ENCODE measurements at regions not wholly inside any gene's neighbourhood (a gene's known extent, or its start where the extent isn't known, plus 50 kb on each side); places are given as distances from the start of the nearest gene placed in this dataset.
"Not testable (repeated sequence)": the region's sequence is repeated elsewhere in the genome, so short reads cannot be mapped to it uniquely, and the experiment has no call there.

DNA sequence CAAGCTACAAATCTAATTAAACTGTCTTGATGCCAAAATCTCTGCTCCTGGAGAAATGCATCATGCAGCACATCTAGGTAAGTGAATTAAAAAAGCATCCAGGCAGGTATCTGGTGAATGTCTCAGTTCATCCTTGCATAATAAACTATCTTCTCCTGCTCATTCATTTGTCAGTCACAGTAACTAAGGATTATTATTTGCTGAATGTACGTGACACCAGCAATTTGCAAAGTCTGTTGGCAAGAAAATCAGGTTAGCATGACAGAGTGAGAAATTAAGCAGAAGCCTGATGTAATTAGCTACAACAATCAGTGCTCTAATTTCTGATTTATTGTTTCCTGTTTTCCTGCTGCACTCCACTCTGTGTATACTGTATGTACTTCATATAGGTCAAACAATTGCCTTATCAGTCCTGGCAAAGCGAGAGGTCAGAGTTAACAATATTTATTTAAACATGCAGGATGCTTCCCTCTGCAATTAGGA, 213.6 kb downstream of the FBXO8 start:
- no peak for DNase-seq (ENCODE audit: low read depth in 2 of 2)

DNA sequence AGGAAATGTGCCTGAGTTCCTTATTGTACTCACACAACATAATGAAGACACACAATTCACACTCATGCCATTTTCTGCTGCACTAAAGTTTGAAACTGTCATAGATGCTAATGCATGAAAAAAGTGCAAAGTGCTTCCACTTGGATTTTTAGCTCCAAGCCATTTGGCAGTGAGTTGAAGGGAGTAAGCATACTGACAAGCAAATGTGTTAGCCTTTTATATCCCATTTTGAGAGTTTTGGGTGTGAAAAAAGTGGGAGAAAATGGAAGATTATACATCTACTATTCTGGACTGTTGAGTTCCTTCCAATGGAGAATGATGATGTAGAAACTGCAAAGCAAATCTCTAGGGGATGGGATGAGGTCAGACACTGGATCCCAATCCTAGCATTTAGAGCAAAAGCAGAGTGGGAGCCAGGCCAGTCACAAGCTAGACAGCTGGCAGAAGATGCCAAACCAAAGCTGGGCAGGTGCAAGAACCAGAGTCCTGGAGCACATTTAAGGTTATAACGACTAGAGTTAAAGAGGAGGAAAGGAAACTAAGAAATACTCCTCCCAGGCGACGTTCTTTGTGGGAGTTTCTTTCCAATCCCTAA, 216.8 kb downstream of the FBXO8 start:
- DNase-seq (ENCODE audit: low read depth in 2 of 2) = no peak

DNA sequence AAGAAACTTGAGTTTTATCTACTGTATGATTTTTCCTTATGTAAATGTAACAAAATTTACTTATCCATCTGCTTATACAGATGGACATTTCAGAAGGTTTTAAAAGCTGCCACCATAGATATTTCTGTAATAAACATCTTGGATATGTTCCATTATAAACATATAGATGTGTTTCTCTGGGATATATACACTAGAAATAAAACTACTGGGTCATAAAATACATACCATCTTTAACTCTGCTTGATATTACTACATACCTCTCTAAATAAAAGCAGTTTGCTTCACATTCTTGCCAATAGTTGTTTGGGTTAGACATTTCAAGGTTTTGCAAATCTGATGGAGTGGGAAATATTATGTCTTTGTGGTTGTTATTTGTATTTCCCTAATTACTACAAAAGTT, 220.6 kb downstream of the FBXO8 start:
- no peak for DNase-seq (ENCODE audit: low read depth in 2 of 2)

DNA sequence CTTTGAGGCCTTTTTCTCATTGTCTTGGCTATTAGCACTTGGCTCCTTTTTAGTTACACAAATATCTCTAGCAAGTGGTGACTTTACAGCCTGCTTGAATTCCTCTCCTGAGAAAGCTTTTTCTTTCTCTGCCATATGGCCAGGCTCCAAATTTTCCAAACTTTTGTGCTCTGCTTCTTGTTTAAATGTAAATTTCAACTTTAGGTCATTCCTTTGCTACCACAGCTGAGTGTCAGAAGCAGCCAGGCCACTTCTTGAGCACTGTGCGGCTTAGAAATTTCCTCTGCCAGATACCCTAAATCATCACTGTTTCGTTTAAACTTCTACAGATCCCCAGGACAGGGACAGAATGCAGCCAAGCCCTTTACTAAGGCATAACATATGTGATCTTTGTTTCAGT, 222.4 kb downstream of the FBXO8 start:
- no peak for DNase-seq (ENCODE audit: low read depth in 2 of 2)

DNA sequence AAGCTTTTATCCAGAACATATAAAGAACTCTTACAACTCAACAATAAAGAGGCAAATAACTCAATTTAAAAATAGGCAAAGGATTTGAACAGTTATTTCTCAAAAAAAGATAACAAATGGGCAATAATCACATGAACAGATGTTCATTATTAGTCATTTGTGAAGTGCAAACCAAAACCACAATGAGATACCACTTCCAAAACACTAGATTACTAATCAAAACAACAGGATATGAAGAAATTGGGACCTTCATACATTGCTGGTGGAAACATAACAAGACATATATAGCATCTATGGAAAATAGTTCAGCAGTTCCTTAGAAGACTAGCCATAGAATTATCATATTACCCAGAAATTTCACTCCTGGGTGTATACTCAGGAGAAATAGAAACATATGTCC, 224.6 kb downstream of the FBXO8 start:
- no peak for DNase-seq (ENCODE audit: low read depth in 2 of 2)

DNA sequence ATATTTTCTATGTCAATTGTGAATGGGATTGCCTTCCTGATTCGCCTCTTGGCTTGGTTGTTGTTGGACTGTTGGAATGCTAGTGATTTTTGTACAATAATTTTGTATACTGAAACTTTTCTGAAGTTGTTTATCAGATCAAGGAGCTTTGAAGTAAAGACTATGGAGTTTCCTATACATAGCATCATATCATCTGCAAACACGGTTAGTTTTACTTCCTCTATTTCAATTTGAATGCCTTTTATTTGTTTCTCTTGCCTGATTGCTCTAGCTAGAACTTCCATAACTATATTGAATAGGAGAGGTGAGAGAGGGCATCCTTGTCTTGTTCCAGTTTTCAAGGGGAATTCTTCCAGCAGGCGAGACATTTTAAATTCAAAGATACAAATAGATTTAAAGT, 226.5 kb downstream of the FBXO8 start:
- DNase-seq (ENCODE audit: low read depth in 2 of 2) = no peak

DNA sequence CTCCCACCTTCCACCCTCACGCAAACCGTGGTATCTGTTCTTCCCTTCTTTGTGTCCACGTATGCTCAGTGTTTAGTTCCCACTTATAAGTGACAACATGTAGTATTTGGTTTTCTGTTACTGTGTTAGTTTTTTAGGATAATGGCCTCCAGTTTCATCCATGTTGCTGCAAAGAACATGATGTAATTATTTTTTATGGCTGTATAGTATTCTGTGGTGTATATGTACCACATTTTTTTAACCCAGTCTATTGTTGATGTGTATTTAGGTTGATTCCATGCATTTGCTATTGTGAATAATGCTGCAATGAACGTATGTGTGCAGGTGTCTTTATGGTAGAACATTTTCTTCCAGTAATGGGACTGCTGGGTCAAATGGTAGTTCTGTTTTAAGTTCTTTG, 228.1 kb downstream of the FBXO8 start:
- no peak for DNase-seq (ENCODE audit: low read depth in 2 of 2)

DNA sequence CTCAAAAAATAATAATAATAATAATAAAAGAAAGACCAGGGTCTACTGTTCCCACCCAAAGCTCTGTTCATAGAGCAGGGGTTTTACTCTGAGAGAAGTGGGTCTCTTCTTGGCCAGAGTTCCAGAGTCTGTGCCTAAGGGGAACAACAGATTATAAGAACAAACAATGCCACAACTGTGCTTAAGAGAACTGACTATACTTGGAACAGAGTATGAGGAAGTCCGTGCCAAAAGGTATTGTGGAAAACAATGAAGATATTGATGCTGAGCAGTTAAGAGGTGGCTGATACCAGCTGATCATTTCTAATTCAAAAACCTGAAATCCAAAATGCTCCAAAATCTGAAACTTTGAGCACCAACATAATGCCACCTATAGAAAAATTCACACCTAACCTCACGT, 229.6 kb downstream of the FBXO8 start:
- no peak for DNase-seq (ENCODE audit: low read depth in 2 of 2)

DNA sequence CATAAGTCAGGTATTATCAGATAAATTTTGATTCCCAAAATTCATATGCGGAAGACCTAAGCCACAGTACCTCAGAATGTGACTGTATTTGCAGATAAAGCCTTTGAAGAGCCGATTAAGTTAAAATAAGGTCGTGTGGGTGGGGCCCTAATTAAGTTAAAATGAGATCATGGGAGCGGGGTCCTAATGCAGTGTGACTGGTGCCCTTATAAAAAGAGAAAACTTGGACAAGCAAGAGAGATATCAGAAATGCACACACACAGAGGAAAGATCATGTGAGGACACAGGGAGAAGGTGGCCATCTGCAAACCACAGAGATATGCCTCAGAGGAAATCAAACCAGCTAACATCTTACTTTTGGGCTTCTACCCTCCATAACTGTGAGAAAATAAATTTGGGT, 236.1 kb downstream of the FBXO8 start:
- no peak for DNase-seq (ENCODE audit: low read depth in 2 of 2)

DNA sequence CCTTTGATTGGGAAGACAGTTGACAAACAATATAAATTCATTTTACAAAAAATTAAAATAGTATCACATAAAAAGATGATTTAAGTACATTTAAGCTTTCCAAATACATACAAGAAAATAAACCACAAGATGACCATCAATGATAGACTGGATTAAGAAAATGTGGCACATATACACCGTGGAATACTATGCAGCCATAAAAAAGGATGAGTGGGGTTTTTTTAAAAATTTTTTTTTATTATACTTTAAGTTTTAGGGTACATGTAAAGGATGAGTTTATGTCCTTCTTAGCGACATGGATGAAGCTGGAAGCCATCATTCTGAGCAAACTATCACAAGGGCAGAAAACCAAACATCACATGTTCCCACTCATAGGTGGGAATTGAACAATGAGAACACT, 237.6 kb downstream of the FBXO8 start:
- DNase-seq (ENCODE audit: low read depth in 2 of 2) = not testable (repeated sequence)

DNA sequence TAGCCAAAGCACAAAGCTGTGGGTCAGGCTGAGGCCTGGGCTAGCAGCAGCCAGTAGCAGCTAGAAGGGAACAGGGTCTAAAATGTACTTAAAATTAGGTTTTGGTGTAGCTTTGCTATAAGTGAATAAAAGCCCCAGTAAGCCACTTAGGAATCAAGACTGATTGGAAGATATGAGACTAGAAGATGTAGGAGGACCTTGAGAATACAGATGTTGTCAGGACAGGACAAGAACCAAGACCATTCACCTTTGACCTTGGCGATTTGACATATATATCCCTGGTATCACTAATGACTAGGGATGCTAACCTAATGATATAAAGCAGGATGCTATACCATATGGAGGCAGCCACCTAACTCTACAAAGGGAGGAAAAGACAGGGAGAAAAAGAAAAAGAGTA, 238.1 kb downstream of the FBXO8 start:
- DNase-seq (ENCODE audit: low read depth in 2 of 2) = no peak

DNA sequence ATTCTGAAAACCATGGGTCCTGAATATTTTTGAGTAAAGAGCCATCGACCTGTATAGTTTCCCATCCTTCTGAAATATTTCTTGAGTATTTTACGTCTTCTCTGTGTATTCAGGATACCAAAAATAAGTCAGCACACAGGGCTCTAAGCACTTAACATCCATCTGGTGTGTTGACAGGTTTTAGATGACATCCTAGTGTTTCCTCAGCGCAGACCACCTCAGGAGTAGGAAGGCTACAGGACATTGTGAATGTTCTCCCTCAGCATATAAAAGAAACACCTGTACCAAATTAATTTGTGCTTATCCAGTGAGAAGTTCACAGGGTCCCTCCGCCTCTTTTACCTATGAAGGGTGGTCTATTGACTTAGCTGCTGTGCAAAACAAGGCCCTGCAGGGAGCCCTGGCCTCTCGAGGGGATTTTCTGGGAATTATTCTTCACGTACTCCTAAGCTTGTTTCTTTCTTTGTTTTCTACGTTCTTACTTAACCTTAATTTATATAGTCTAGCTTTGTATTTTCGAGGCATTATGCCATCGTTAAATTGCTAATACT, 241.8 kb downstream of the FBXO8 start:
- no peak for DNase-seq (ENCODE audit: low read depth in 2 of 2)

DNA sequence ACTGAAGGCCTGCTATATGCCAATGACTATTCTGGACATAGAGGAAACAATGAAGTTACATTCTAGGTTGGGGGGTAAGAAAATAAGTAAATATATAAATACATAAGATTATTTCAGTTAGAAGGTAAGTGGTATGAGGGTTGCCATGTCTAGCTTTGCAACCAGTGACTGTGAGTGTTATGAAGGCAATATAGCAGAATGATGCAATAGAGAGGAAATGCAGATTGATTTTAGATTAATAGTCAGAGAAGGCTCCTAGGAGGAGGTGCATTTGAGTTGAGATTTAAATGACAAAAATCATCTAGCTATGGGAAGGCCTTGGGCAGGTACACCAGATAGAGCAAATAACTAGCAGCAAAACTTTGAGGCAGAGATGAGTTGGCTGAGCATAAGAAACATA, 243.2 kb downstream of the FBXO8 start:
- no peak for DNase-seq (ENCODE audit: low read depth in 2 of 2)

DNA sequence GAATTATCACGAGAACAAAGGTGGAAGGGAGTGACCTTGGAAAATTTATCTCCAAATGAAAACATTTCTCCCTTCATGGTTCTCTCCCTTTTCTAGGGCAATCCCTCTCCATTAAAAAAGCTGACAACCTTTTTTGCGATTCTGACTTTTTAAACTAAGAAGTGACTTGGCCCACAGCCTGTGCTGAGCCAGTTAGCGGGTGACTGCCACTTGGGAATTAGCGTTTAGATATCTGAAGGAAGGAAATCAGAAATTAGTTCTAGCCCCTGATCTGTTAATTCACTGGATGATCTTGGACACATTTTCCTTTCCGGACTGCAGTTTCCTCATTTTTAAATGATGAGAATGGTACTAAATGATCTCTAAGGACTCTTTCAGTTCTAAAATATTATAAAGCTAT, 245.0 kb downstream of the FBXO8 start:
- DNase-seq (ENCODE audit: low read depth in 2 of 2) = no peak

DNA sequence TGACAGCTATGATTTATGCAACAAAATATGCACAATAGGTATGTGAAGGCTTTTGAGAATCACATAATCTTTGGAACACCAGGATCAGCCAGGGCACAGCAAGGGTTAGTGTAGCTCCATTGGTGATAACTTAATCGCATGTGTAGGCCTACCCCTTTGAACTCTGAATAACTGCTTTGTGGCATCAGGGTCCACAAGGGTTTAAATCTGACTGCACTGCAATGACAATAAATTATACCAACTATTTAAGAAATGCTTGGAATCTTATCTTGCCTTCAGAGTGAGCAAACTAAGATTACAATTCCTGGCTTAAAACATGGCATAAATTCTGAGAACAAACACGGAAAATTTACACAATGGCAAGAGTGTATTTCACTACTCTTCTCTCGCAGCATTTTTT, 245.8 kb downstream of the FBXO8 start:
- DNase-seq (ENCODE audit: low read depth in 2 of 2) = no peak

DNA sequence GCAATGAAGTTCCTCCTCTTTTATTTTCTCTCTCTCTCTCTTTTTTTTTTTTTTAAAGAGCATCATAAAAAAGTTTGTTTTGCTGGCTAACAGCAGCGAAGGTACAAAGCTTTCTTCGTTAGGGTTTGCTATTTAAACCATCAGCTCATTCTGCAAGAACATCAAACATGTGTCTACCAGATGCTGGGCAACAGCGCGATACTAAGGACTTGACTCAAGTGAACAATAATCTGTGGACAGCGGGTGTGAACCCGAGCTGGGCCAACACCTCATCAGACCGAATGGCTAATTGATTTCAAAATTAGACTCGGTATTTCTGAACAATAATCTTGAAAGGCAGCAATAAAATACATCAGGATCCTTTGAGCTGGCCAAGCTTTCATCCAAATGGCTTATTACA, 246.4 kb downstream of the FBXO8 start:
- DNase-seq (ENCODE audit: low read depth in 2 of 2) = no peak

DNA sequence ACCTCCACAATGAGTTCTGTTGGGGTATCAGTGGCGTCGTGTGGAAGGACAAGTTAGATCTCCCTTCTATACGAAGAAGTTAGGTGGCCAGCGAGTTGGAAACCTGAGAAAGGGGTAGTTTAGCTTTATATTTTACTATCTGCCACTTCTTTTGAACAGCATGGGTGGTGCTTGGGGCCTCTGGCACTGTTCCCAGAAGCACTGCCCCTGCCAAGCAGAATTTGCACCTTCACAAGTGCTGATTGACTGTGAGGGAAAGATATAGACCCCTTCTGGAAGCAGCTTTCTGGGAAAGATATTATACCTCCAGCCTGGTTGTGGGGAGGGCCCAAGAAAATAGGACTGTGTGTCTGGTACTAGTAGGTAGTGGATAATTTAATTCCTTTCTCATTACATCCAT, 246.9 kb downstream of the FBXO8 start:
- no peak for DNase-seq (ENCODE audit: low read depth in 2 of 2)

DNA sequence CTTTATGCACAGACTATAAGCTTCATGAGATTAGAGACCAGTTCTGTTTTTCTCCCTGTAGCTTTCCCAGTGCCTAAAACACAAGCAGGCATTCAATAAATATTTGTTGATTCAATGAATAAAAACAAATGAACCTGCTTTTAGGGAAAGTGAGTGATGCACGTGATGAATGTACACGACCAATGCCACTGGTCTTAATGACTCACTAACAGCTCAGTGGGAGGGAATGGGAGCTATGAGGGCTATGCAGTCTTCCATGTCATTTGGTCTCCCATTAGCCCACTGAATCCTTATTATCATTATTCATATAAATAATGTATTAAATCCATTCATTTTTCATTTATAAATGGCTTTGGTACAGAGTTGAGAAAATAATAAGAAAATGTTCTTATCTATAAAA, 247.4 kb downstream of the FBXO8 start:
- DNase-seq (ENCODE audit: low read depth in 2 of 2) = no peak

DNA sequence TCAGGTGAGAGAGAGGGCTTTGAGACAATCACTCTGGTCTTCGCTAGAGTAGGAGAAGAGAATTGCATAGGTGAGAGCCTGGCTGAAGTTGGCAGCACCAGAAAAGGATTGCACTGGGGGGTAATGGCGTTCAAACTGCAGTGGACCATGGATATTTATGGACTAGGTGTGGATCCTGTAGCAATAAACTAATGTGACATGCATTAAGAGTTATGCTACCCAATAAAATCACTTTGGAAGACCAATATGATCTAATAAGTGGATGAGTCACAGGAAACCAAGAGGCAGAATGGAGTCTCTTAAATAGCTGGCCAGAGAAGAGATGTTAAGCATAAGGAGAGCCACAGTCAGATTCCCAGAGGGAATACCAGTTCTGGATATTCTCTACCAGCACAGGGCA, 259.8 kb downstream of the FBXO8 start:
- DNase-seq (ENCODE audit: low read depth in 2 of 2) = no peak

DNA sequence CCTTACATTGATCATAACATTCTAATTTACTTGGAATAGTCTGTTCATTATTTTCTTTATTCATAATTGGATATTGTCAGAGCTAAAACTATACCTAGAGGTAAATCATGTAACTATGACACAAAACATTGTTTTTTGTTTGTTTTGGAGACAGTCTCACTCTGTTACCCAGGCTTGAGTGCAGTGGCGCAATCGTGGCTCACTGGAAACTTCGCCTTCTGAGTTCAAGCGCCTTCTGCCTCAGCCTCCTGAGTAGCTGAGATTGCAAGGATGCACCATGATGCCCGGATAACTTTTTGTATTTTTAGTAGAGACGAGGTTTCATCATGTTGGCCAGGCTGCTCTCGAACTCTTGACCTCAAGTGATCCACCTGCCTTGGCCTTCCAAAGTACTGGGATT, 265.2 kb downstream of the FBXO8 start:
- DNase-seq (ENCODE audit: low read depth in 2 of 2) = no peak

DNA sequence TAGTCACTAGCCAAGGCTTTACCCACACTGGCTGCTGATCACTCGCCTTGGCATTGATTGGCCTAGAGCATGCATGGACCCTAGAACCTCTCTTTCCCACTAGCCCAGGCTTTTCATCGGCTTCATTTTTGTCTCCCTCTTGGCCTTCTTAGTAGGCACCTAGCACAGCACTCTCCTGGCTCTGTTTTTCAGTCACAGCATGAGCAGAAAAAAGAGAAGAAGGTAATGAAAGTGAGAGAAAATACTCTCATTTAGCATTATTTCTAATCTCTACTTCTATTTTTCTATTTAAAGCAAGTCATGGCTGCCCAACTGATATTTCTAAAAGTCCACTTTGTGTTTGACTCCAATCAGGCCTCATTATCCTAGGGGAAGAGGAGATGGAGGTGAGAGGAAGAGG, 267.2 kb downstream of the FBXO8 start:
- DNase-seq (ENCODE audit: low read depth in 2 of 2) = no peak

DNA sequence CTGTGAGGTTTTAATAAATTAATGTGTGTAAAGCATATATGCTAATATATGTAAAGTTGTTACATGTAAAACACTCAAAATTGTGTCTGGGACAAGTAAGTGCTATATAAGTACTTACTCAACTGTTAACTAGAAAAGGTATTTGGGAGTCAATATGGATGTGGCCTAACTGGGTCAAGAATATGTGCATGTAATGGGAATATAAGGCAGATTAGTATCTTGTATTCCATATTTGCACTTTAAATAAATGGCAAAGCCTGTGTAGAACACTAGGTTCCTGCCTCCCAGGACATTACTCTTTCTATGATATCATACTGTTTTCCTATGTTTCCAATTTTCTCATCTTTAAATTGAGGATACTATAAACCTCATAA, 270.6 kb downstream of the FBXO8 start:
- no peak for DNase-seq (ENCODE audit: low read depth in 2 of 2)

DNA sequence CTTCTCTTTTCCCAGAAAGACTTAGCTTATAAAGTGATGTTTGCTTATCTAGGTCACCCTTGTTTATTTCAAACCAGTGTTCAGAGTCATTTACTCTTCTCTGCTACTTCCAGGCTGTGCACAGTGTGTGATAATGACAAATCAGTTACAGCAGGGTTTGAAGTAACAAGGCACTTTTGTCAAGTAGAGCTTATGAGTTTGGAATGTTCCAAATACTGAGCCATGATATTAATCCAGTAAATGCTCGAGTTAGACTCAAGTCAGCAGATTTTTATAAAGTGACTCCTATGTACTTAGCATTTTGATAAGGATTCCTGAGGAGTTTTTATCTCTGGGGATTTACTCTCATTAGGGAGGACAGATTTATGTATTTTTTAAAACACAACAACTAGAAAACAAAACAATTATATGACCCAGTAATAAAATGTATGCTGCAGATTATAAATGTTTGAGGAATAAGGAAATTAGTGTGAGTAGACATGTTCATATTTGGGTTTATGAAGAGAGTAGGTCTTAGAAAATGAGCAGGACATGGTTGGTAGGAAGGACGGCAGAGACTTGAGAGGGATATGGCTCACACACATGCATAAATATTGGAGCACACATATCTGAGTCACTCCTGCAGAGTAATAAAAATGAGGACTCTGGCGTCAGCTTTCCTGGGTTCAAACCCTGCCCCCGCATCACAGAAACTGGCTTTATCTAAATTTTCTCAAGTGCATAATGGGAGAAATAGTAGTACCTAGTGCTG, 271.2 kb downstream of the FBXO8 start:
- DNase-seq (ENCODE audit: low read depth in 2 of 2) = no peak

DNA sequence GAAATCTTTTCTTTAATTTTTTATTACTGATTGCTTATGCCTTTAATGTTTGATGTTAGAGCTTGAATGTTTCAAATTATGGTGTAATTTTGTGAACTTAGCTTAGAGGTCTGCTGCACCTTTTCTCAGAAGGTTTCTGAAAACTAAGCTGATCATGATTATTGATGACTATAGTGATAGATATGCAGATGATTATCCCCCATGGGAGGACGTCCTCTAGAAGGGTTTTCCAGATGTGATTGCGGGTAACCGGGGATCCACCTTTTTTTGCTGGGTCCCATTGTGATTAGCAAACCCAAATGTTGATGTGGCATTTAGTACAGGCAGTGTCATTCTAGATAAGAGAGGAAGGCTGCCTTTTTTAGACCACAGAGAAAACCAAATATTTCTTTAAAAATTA, 272.9 kb downstream of the FBXO8 start:
- no peak for DNase-seq (ENCODE audit: low read depth in 2 of 2)

All from activated CD4-positive, alpha-beta T cell treated with anti-CD3 and anti-CD28 coated beads for 24 hours (primary cell).